H1 (cell line): ENCODE measurements at regions not wholly inside any gene's neighbourhood (a gene's known extent, or its start where the extent isn't known, plus 50 kb on each side); places are given as distances from the start of the nearest gene placed in this dataset.

Source experiments
- CTCF ChIA-PET: fragments of 300-600 bp; sonication (Branson Sonifier 250); formaldehyde crosslinking; loops from one replicate; lab custom pipeline; 2021; ENCODE audit not compliant: partially characterized antibody; lab: Charles Lee
- POLR2A ChIA-PET: fragments of 300-600 bp; sonication (Branson Sonifier 250); formaldehyde crosslinking; loops from one replicate; lab custom pipeline; 2021; ENCODE audit warnings: inconsistent platforms; ENCODE audit not compliant: partially characterized antibody; lab: Charles Lee
- DNase-seq, 2 experiments: peaks; one replicate each; pipeline versions ENCODE4 v3.0.0 to v3.0.0-alpha.2; 2010 to 2022; ENCODE audit warnings: low spot score in 2 of 2, low read depth in 1 of 2, mixed read lengths in 1 of 2
- FAIRE-seq: peaks from 2 replicates; lab custom pipeline; 2011; peaks lifted over from hg19 to GRCh38; lab: Jason Lieb, UNC
- H2AFZ ChIP-seq: 2 replicates; pipeline ENCODE4 v1.8.1; 2012; ENCODE audit warnings: low read length, inconsistent platforms
- H2AK5ac ChIP-seq: 2 replicates; pipeline ENCODE4 v1.6.1; 2013; ENCODE audit warnings: low read depth, low read length
- H2BK120ac ChIP-seq: replicated peaks from 2 replicates; pipeline ENCODE3; 2013; ENCODE audit warnings: low read depth, low read length, inconsistent platforms
- H2BK12ac ChIP-seq: 2 replicates; pipeline ENCODE4 v1.6.1; 2013; ENCODE audit warnings: low read depth, low read length
- H2BK15ac ChIP-seq: 2 replicates; pipeline ENCODE4 v1.6.1; 2013; ENCODE audit warnings: low read length
- H2BK20ac ChIP-seq: 2 replicates; pipeline ENCODE4 v1.6.1; 2013; ENCODE audit warnings: low read length
- H2BK5ac ChIP-seq: 2 replicates; pipeline ENCODE4 v1.6.1; 2013; ENCODE audit warnings: low read depth, low read length
- H3K14ac ChIP-seq: 2 replicates; pipeline ENCODE4 v1.6.1; 2013; ENCODE audit warnings: inconsistent platforms; ENCODE audit not compliant: insufficient read length
- H3K18ac ChIP-seq: 2 replicates; pipeline ENCODE4 v1.6.1; 2013; ENCODE audit warnings: low read length; ENCODE audit errors: extremely low read depth
- H3K23ac ChIP-seq: 2 replicates; pipeline ENCODE4 v1.6.1; 2013; ENCODE audit warnings: inconsistent platforms; ENCODE audit not compliant: insufficient read length
- H3K23me2 ChIP-seq: 2 replicates; pipeline ENCODE4 v1.6.1; 2013; ENCODE audit warnings: low read depth, low read length
- H3K27ac ChIP-seq: 2 replicates; pipeline ENCODE4 v1.6.1; 2011; ENCODE audit warnings: low read depth, low read length, inconsistent platforms
- H3K27me3 ChIP-seq, 4 experiments: replicated peaks in 1 of 4; 1 replicate in 1 of 4; 2 replicates in 3 of 4; pipeline versions ENCODE4 v1.6.1 to v1.8.1; 2011 to 2013; ENCODE audit warnings: low read length in 3 of 4, mild to moderate bottlenecking in 3 of 4, inconsistent platforms in 2 of 4, mixed read lengths in 2 of 4, moderate library complexity in 1 of 4; ENCODE audit not compliant: control insufficient read depth in 3 of 4, insufficient read depth in 3 of 4; ENCODE audit errors: extremely low read depth in 1 of 4
- H3K36me3 ChIP-seq, 4 experiments: 2 replicates each; pipeline versions ENCODE4 v1.6.1 to v1.8.1; 2011 to 2013; ENCODE audit warnings: mild to moderate bottlenecking in 4 of 4, low read length in 3 of 4, moderate library complexity in 2 of 4, control low read depth in 1 of 4, inconsistent platforms in 1 of 4; ENCODE audit not compliant: insufficient read depth in 4 of 4, control insufficient read depth in 2 of 4
- H3K4ac ChIP-seq: replicated peaks from 2 replicates; pipeline ENCODE3; 2013; ENCODE audit warnings: low read length, low read depth, mixed read lengths, inconsistent platforms; ENCODE audit not compliant: insufficient read length
- H3K4me1 ChIP-seq, 4 experiments: replicated peaks in 1 of 4; 1 replicate in 1 of 4; 2 replicates in 3 of 4; pipeline versions ENCODE4 v1.6.1 to v1.8.1; 2011 to 2013; ENCODE audit warnings: low read length in 3 of 4, inconsistent platforms in 2 of 4, mixed read lengths in 1 of 4; ENCODE audit not compliant: insufficient read depth in 4 of 4, control insufficient read depth in 3 of 4
- H3K4me2 ChIP-seq, 2 experiments: 2 replicates each; pipeline versions ENCODE4 v1.6.1 to v1.8.1; 2011 to 2013; ENCODE audit warnings: low read depth in 2 of 2, low read length in 2 of 2, control low read depth in 1 of 2, inconsistent platforms in 1 of 2, mild to moderate bottlenecking in 1 of 2; ENCODE audit not compliant: insufficient read depth in 1 of 2
- H3K4me3 ChIP-seq, 4 experiments: fragments of 200-600, 300-600 bp in 1 of 4; sonication (generic), shearing (Covaris generic), sonication (Bioruptor Twin) in 1 of 4; 2 replicates each; pipeline versions ENCODE4 v1.5.1 to v1.8.1; 2011 to 2016; ENCODE audit warnings: low read length in 4 of 4, low read depth in 3 of 4, control low read depth in 2 of 4, inconsistent platforms in 2 of 4, mild to moderate bottlenecking in 2 of 4, mixed read lengths in 1 of 4, moderate library complexity in 1 of 4; ENCODE audit not compliant: insufficient read depth in 2 of 4; ENCODE audit errors: extremely low read depth in 1 of 4
- H3K56ac ChIP-seq: replicated peaks from 2 replicates; pipeline ENCODE3; 2013; ENCODE audit warnings: low read depth, mild to moderate bottlenecking, mixed read lengths, low read length, inconsistent platforms; ENCODE audit not compliant: insufficient read length
- H3K79me1 ChIP-seq: 2 replicates; pipeline ENCODE4 v1.6.1; 2013; ENCODE audit warnings: low read depth, low read length, control low read depth
- H3K79me2 ChIP-seq, 2 experiments: 2 replicates each; pipeline versions ENCODE4 v1.6.1 to v1.8.1; 2012 to 2013; ENCODE audit warnings: low read length in 2 of 2, mild to moderate bottlenecking in 2 of 2, inconsistent platforms in 1 of 2; ENCODE audit not compliant: insufficient read depth in 2 of 2, control insufficient read depth in 1 of 2
- H3K9ac ChIP-seq, 4 experiments: replicated peaks in 1 of 4; 1 replicate in 1 of 4; 2 replicates in 3 of 4; pipeline versions ENCODE4 v1.6.1 to v1.8.1; 2011 to 2013; ENCODE audit warnings: low read depth in 3 of 4, low read length in 3 of 4, control low read depth in 2 of 4, mild to moderate bottlenecking in 2 of 4, moderate library complexity in 2 of 4, inconsistent platforms in 1 of 4; ENCODE audit errors: extremely low read depth in 1 of 4
- H3K9me3 ChIP-seq, 2 experiments: 2 replicates each; pipeline versions ENCODE4 v1.6.1 to v1.8.1; 2012 to 2013; ENCODE audit warnings: mild to moderate bottlenecking in 2 of 2, moderate library complexity in 2 of 2, control low read depth in 1 of 2, inconsistent platforms in 1 of 2, low read depth in 1 of 2, low read length in 1 of 2, mixed read lengths in 1 of 2; ENCODE audit not compliant: insufficient read depth in 2 of 2
- H4K20me1 ChIP-seq, 2 experiments: replicated peaks in 1 of 2; 2 replicates each; pipeline versions ENCODE3 to v1.8.1; 2011 to 2013; ENCODE audit warnings: inconsistent platforms in 2 of 2, low read length in 2 of 2, mild to moderate bottlenecking in 1 of 2; ENCODE audit not compliant: insufficient read depth in 2 of 2, control insufficient read depth in 1 of 2
- H4K5ac ChIP-seq: 2 replicates; pipeline ENCODE4 v1.6.1; 2013; ENCODE audit warnings: low read length, low read depth, mixed read lengths, inconsistent platforms; ENCODE audit not compliant: insufficient read length
- H4K8ac ChIP-seq: 2 replicates; pipeline ENCODE4 v1.8.0; 2013; ENCODE audit warnings: mild to moderate bottlenecking, moderate library complexity, low read length, inconsistent platforms; ENCODE audit not compliant: insufficient read depth; ENCODE audit errors: extremely low read depth
- H4K91ac ChIP-seq: replicated peaks from 2 replicates; pipeline ENCODE3; 2013; ENCODE audit warnings: low read length, mixed read lengths, inconsistent platforms; ENCODE audit not compliant: insufficient read length
- ASH2L ChIP-seq: fragments of 200-600, 300-600 bp; sonication (generic); IDR thresholded peaks from one replicate; pipeline ENCODE4 v1.7.1; 2017; ENCODE audit warnings: low read length
- BCL11A ChIP-seq, 2 experiments: IDR thresholded peaks; one replicate each; pipeline ENCODE4 v1.6.1; 2011; ENCODE audit warnings: low read depth in 2 of 2, low read length in 2 of 2, mild to moderate bottlenecking in 2 of 2
- CBX5 ChIP-seq: fragments of 300-800, 300-1000 bp; sonication (generic); IDR thresholded peaks from 2 replicates; pipeline ENCODE4 v1.7.1; 2016; ENCODE audit warnings: antibody characterized with exemption, low read length, low read depth
- EP300 ChIP-seq, 2 experiments: IDR thresholded peaks; 1 replicate in 1 of 2; 2 replicates in 1 of 2; pipeline ENCODE4 v1.6.1; 2011 to 2012; ENCODE audit warnings: low read depth in 2 of 2, low read length in 2 of 2, mild to moderate bottlenecking in 2 of 2, borderline replicate concordance in 1 of 2, inconsistent platforms in 1 of 2, moderate library complexity in 1 of 2
- EZH2 ChIP-seq: fragments of 200-600 bp; sonication (generic); IDR thresholded peaks from 2 replicates; pipeline ENCODE4 v1.7.1; 2012; ENCODE audit warnings: low read depth, mild to moderate bottlenecking, moderate library complexity, low read length, inconsistent platforms; ENCODE audit not compliant: severe bottlenecking
- JUND ChIP-seq: IDR thresholded peaks from 2 replicates; pipeline ENCODE4 v1.6.1; 2011; ENCODE audit warnings: mild to moderate bottlenecking, improper control_type of control experiment, low read length
- NRF1 ChIP-seq: IDR thresholded peaks from 2 replicates; pipeline ENCODE4 v1.6.1; 2011; ENCODE audit warnings: mild to moderate bottlenecking, low read depth, low read length, improper control_type of control experiment
- POU5F1 ChIP-seq: IDR thresholded peaks from 2 replicates; pipeline ENCODE4 v1.6.1; 2011; ENCODE audit warnings: low read depth, mild to moderate bottlenecking, low read length, moderate library complexity
- RXRA ChIP-seq: IDR thresholded peaks from 2 replicates; pipeline ENCODE4 v1.6.1; 2011; ENCODE audit warnings: low read depth, mild to moderate bottlenecking, low read length, moderate library complexity; ENCODE audit not compliant: insufficient read depth
- SP2 ChIP-seq: IDR thresholded peaks from 2 replicates; pipeline ENCODE4 v1.6.1; 2012; ENCODE audit warnings: mild to moderate bottlenecking, low read length, inconsistent platforms
- TAF7 ChIP-seq: optimal IDR thresholded peaks from 2 replicates; pipeline ENCODE3; 2011; ENCODE audit warnings: low read depth, mild to moderate bottlenecking, inconsistent platforms, low read length, moderate library complexity, borderline replicate concordance
- TCF12 ChIP-seq: IDR thresholded peaks from 2 replicates; pipeline ENCODE4 v1.6.1; 2011; ENCODE audit warnings: low read depth, mild to moderate bottlenecking, low read length
- ZNF274 ChIP-seq: IDR thresholded peaks from 2 replicates; pipeline ENCODE4 v1.7.0; 2012; ENCODE audit warnings: low read length, borderline replicate concordance; ENCODE audit errors: extremely low read depth
- whole genome bisulfite sequencing, 2 experiments: shearing (Covaris generic) in 1 of 2; methylation state at CpG; one replicate each; pipeline versions ENCODE4 v1.1.6 to v1.1.7; 2013 to 2015; ENCODE audit warnings: low lambda C conversion rate in 2 of 2, mixed read lengths in 2 of 2, inconsistent platforms in 1 of 2, low coverage in 1 of 2, missing lambda C conversion rate in 1 of 2; ENCODE audit not compliant: insufficient replicate concordance in 2 of 2, insufficient coverage in 1 of 2, insufficient read length in 1 of 2; ENCODE audit errors: extremely low coverage in 1 of 2, missing lambda C conversion rate in 1 of 2; 5-methylcytosine and 5-hydroxymethylcytosine counted together
- TF ChIP-seq, protein P1 (sequence below): IDR thresholded peaks from 2 replicates; pipeline ENCODE4 v1.6.1; 2011; ENCODE audit warnings: low read depth, mild to moderate bottlenecking, low read length; ENCODE audit not compliant: insufficient read depth

- peaks cover 2 to 22% (median 8%) of the 10 kb centered on the region in 4 experiments for H3K4me1 ChIP-seq
- no peak overlapping the region for H4K8ac ChIP-seq
- no peak overlapping the region for H2BK5ac ChIP-seq
- 89% methylated on average over 1 of the region's 1 CpG; no CpG with 5 or more reads in 1 of the 2 experiments for WGBS, 2 experiments
- no peaks in the 10 kb centered on the region for H4K20me1 ChIP-seq
- peak overlapping the region in 1 of 4 experiments; percentile 25; a peak in 1 of 8 replicates for H3K4me3 ChIP-seq
- ChIA-PET CTCF (interaction anchor here (1.1 to 2.3 kb wide), 2 partner anchors 40 to 490 kb away, joined by 3 to 8 read pairs; no protein-coding TSS in a partner anchor), POLR2A (interaction anchor here (1.7 kb wide), 1 partner anchor 10 kb away, joined by 3 read pairs; no protein-coding TSS in a partner anchor)
- peak; percentile 19 for FAIRE-seq
- no peak overlapping the region for H2BK120ac ChIP-seq
- H3K27me3 ChIP-seq: no peaks in the 10 kb centered on the region
- H4K91ac ChIP-seq: no peak overlapping the region
- no peak overlapping the region for H3K4ac ChIP-seq
- no peak overlapping the region for H3K27ac ChIP-seq
- no peak overlapping the region for H3K18ac ChIP-seq
- H3K4me2 ChIP-seq: no peak overlapping the region
- H4K5ac ChIP-seq: no peak overlapping the region
- H3K23ac ChIP-seq: no peak overlapping the region
- no peak overlapping the region for H3K14ac ChIP-seq
- H3K79me2 ChIP-seq: no peaks in the 10 kb centered on the region
- H3K9me3 ChIP-seq: no peaks in the 10 kb centered on the region
- no peaks in the 10 kb centered on the region for H3K23me2 ChIP-seq
- H2BK12ac ChIP-seq: no peak overlapping the region
- no peaks in the 10 kb centered on the region for H3K79me1 ChIP-seq
- no peak overlapping the region for H3K9ac ChIP-seq
- H2BK15ac ChIP-seq: no peak overlapping the region
- no peak overlapping the region; the same call in 1 of the 2 replicates for H2BK20ac ChIP-seq
- H3K56ac ChIP-seq: no peak overlapping the region
- H2AFZ ChIP-seq: no peak overlapping the region
- H3K36me3 ChIP-seq: no peaks in the 10 kb centered on the region
- H2AK5ac ChIP-seq: no peak overlapping the region
- no peak for DNase-seq
- TF ChIP-seq CBX5 (no peak), TAF7 (no peak), TCF12 (no peak), ZNF274 (no peak), EP300 (IDR thresholded peaks at IDR 0.05; ENCODE audit: borderline replicate concordance in 1 of 2, low read depth in 2 of 2, low read length in 2 of 2) (no peak), RXRA (no peak), ASH2L (no peak), BCL11A (IDR thresholded peaks at IDR 0.05; ENCODE audit: low read depth in 2 of 2, low read length in 2 of 2) (no peak), SP2 (no peak), EZH2 (no peak), NRF1 (no peak), JUND (no peak), POU5F1 (no peak)
- TF ChIP-seq, protein P1, sequence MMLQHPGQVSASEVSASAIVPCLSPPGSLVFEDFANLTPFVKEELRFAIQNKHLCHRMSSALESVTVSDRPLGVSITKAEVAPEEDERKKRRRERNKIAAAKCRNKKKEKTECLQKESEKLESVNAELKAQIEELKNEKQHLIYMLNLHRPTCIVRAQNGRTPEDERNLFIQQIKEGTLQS: no peak
Observed at GRCh38 chr3:168806871-168807270, 711.1 kb upstream of the GOLIM4 start.
